ENCODE measurements at regions not wholly inside any gene's neighbourhood (a gene's known extent, or its start where the extent isn't known, plus 50 kb on each side); places are given as distances from the start of the nearest gene placed in this dataset.
"Not testable (repeated sequence)": the region's sequence is repeated elsewhere in the genome, so short reads cannot be mapped to it uniquely, and the experiment has no call there.

GRCh38 chrX:95728446-95728845, 956.2 kb upstream of the DIAPH2 start:
- no peak overlapping the region for H3K4me3 ChIP-seq (ENCODE audit: low read depth, low read length)
- DNase-seq (ENCODE audit: low read depth), result no peak
- TF ChIP-seq, protein P1, sequence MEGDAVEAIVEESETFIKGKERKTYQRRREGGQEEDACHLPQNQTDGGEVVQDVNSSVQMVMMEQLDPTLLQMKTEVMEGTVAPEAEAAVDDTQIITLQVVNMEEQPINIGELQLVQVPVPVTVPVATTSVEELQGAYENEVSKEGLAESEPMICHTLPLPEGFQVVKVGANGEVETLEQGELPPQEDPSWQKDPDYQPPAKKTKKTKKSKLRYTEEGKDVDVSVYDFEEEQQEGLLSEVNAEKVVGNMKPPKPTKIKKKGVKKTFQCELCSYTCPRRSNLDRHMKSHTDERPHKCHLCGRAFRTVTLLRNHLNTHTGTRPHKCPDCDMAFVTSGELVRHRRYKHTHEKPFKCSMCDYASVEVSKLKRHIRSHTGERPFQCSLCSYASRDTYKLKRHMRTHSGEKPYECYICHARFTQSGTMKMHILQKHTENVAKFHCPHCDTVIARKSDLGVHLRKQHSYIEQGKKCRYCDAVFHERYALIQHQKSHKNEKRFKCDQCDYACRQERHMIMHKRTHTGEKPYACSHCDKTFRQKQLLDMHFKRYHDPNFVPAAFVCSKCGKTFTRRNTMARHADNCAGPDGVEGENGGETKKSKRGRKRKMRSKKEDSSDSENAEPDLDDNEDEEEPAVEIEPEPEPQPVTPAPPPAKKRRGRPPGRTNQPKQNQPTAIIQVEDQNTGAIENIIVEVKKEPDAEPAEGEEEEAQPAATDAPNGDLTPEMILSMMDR (IDR thresholded peaks at IDR 0.05; ENCODE audit: insufficient read depth, low read length), result no peak

DNA sequence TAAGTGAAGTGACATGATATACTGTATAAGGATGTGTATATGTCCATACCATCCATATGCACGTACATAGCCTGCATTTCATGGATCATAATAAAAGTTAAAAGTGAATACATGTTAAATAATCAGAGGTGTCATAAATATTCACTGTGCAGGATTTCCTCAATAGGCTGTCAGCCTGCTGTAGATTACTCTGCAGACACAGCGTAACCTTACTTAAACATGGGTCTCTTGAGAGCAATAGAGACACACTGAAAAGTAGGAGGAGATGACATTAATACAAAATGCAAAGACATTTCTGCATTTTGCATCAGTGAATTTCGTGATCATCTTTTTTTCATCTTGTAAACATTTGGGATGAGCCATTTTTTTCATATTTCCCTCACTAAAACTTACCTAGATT, 955.2 kb upstream of the DIAPH2 start:
- no peak overlapping the region for H3K4me3 ChIP-seq (ENCODE audit: low read depth, low read length)
- TF ChIP-seq, protein P1 (IDR thresholded peaks at IDR 0.05; ENCODE audit: insufficient read depth, low read length), result no peak
- DNase-seq (ENCODE audit: low read depth), result no peak

DNA sequence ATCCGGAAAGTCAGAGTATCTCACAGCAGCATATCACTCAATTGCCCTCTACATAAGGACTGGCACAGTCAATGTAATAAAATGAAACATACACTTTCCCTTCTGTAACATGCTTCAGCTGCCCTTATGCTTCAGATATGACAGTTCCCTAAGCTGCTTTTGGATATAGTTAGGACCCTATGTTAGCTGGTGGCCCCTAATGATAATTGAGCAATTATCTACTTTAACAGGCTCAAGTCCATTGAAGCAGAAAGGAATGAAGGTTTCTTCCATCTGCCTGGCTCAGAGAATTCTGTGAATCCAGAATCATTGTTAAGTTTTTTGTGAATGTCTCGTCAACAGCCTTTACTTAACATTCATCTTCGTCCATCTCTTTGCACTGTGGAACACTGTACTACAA, 951.2 kb upstream of the DIAPH2 start:
- DNase-seq (ENCODE audit: low read depth), result no peak
- TF ChIP-seq, protein P1 (IDR thresholded peaks at IDR 0.05; ENCODE audit: insufficient read depth, low read length), result no peak
- no peak overlapping the region for H3K4me3 ChIP-seq (ENCODE audit: low read depth, low read length)

DNA sequence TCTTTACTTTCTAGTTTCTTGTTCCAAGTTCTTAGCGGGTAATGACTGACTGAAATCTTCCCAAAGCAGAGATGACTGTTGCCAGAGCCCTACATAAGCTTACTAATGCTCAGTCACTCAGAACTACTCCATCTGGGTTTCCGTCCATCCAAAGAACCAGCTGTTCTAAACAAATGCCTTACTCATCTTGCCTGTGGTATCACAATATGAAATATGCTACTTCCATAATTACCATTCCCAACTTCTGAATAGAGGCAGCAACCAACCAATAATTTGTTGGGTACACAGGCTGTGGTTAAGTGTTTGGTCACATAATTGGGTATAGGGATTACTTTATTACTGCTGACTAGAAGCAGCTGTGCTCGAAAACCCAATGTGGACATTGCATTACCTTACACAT, 930.2 kb upstream of the DIAPH2 start:
- DNase-seq (ENCODE audit: low read depth), result no peak
- no peak overlapping the region for H3K4me3 ChIP-seq (ENCODE audit: low read depth, low read length)
- TF ChIP-seq, protein P1 (IDR thresholded peaks at IDR 0.05; ENCODE audit: insufficient read depth, low read length), result no peak

GRCh38 chrX:95760356-95760755, 924.3 kb upstream of the DIAPH2 start:
- TF ChIP-seq, protein P1 (IDR thresholded peaks at IDR 0.05; ENCODE audit: insufficient read depth, low read length), result no peak
- no peak for DNase-seq (ENCODE audit: low read depth)
- no peak overlapping the region for H3K4me3 ChIP-seq (ENCODE audit: low read depth, low read length)

- TF ChIP-seq, protein P1 (IDR thresholded peaks at IDR 0.05; ENCODE audit: insufficient read depth, low read length), result no peak
- DNase-seq (ENCODE audit: low read depth), result no peak
- H3K4me3 ChIP-seq (ENCODE audit: low read depth, low read length), result no peak overlapping the region
Observed at GRCh38 chrX:95762716-95763115, 921.9 kb upstream of the DIAPH2 start.

- DNase-seq (ENCODE audit: low read depth), result peak; percentile 59
- H3K4me3 ChIP-seq (ENCODE audit: low read depth, low read length), result no peak overlapping the region
- TF ChIP-seq, protein P1 (IDR thresholded peaks at IDR 0.05; ENCODE audit: insufficient read depth, low read length), result peak; percentile 51
Observed at GRCh38 chrX:95764972-95765451, 919.6 kb upstream of the DIAPH2 start.

DNA sequence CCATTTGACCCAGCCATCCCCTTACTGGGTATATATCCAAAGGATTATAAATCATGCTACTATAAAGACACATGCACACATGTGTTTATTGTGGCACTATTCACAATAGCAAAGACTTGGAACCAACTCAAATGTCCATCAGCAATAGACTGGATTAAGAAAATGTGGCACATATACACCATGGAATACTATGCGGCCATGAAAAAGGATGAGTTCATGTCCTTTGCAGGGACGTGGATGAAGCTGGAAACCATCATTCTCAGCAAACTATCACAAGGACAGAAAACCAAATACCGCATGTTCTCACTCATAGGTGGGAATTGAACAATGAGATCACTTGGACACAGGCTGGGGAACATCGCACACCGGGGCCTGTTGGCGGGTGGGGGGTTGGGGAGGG, 913.4 kb upstream of the DIAPH2 start:
- not testable (repeated sequence) for H3K4me3 ChIP-seq (ENCODE audit: low read depth, low read length)

More for the DNA sequence above, 913.4 kb upstream of the DIAPH2 start:
- not testable (repeated sequence) for DNase-seq (ENCODE audit: low read depth)

All from fibroblast of the aortic adventitia (primary cell).